Central memory CD8-positive, alpha-beta T cell (primary cell): ENCODE measurements at regions not wholly inside any gene's neighbourhood (a gene's known extent, or its start where the extent isn't known, plus 50 kb on each side); places are given as distances from the start of the nearest gene placed in this dataset.
"Not testable (repeated sequence)": the region's sequence is repeated elsewhere in the genome, so short reads cannot be mapped to it uniquely, and the experiment has no call there.

Experiments used
- ATAC-seq: fragments of 150-1000 bp; cut with Tn5 transposase; replicated peaks from 2 replicates; pipeline ENCODE4 v1.10.0; 2022; ENCODE audit warnings: mild to moderate bottlenecking, moderate FRiP score, moderate number of reproducible peaks; ENCODE audit not compliant: poor library complexity, severe bottlenecking; ENCODE audit errors: extremely low read depth
- DNase-seq, 2 donors: peaks; one replicate each; pipeline ENCODE4 v3.0.0; 2021; ENCODE audit warnings: low spot score in 2 of 2
- H3K27ac Mint-ChIP-seq: one replicate; pipeline ENCODE4 v1.8.0; 2022; ENCODE audit warnings: low read depth, mild to moderate bottlenecking, moderate library complexity, mixed read lengths
- H3K27me3 Mint-ChIP-seq: one replicate; pipeline ENCODE4 v1.8.0; 2022; ENCODE audit warnings: mixed read lengths
- H3K36me3 Mint-ChIP-seq: one replicate; pipeline ENCODE4 v1.8.0; 2022; ENCODE audit warnings: mild to moderate bottlenecking, moderate library complexity, mixed read lengths; ENCODE audit not compliant: insufficient read depth
- H3K4me1 Mint-ChIP-seq: one replicate; pipeline ENCODE4 v1.8.0; 2022; ENCODE audit warnings: mixed read lengths
- H3K4me3 Mint-ChIP-seq: one replicate; pipeline ENCODE4 v1.8.0; 2022; ENCODE audit warnings: mild to moderate bottlenecking, moderate library complexity, mixed read lengths
- H3K9me3 Mint-ChIP-seq: one replicate; pipeline ENCODE4 v1.8.0; 2022; ENCODE audit warnings: mixed read lengths

DNA sequence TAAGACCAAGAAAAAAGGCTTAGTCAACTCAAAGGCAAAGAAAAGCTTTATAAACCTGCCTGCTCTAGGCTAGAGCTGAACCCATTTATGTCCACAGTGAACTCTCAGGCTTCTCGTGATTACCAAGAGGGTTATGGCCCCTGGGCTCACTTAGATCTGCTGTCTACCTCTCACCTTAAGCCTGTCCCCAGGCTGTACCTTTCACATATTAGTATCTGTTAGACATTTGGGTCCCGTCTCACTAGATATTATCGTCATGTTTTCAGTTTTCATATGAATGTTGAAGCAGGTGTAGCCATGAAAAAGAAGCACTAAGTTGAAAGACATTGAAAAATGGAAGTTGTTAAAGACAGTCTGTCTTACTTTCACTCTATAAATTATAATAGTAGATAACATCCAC, 75.2 kb upstream of the COX7C start:
- no peak overlapping the region for H3K4me3 Mint-ChIP-seq
- no peak for ATAC-seq
- no peaks in the 10 kb centered on the region for H3K27me3 Mint-ChIP-seq
- H3K36me3 Mint-ChIP-seq: no peaks in the 10 kb centered on the region
- no peak overlapping the region for H3K27ac Mint-ChIP-seq
- no peaks in the 10 kb centered on the region for H3K9me3 Mint-ChIP-seq
- H3K4me1 Mint-ChIP-seq: no peaks in the 10 kb centered on the region
- no peak for DNase-seq

DNA sequence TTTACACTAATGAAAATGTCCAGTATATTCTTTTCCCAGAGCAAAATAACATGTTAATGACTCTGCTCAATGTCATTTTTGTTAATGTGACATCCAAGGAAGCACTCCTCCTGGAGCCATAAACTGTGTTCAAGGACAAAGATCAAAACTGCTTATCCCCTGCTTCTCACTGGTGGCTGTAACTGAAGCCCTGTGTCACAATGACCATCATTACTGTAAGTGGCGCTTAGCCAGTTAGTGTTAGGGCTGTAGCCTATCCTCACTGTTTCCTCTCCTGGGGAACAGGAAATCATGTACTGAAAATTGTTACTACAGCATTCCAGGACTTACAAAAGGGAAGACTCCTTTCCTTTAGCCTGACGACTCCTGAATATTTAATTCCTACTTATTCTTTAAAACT, 71.7 kb upstream of the COX7C start:
- DNase-seq: no peak
- Mint-ChIP-seq H3K36me3 (no peaks in the 10 kb centered on the region), H3K27me3 (no peaks in the 10 kb centered on the region), H3K4me1 (no peaks in the 10 kb centered on the region), H3K9me3 (no peaks in the 10 kb centered on the region), H3K4me3 (no peak overlapping the region), H3K27ac (no peak overlapping the region)
- no peak for ATAC-seq

DNA sequence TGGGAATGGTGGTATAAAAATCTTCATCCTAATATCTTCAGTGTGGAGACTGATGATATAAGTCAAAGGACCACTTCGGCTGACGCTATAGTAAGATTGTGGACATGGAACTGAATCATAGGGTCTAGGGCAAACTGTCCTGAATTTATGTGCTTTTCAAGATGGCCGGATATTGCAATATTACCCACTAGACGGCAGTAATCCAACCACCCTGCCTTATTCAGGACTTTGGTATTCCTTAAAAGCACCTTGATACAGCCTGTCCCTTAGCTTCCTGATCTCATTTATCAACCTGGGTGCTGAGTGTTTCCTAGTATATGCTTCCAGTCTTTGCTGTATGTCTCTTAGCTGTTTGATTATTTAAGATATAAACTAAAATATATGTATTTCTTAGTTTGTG, 71.2 kb upstream of the COX7C start:
- no peak for DNase-seq
- Mint-ChIP-seq H3K9me3 (no peaks in the 10 kb centered on the region), H3K27me3 (no peaks in the 10 kb centered on the region), H3K36me3 (no peaks in the 10 kb centered on the region), H3K4me1 (no peaks in the 10 kb centered on the region), H3K27ac (no peak overlapping the region), H3K4me3 (no peak overlapping the region)
- ATAC-seq: no peak

DNA sequence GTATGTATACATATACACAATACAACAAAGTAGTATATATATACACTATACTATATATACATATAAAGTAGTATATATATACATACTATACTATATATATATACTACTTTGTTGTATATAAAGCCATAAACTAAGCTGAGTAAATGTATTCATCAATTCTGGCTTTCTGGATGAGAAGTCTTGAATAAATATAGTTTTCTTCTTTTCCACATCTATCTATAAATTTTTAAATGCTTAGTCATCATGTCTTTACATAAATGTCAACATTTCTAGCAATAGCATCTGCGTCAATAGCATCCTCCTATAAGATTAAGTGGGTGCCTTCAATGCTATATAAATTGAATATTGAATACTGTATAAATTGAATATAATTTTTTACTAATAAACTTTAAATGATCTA, 63.1 kb upstream of the COX7C start:
- Mint-ChIP-seq H3K4me1 (no peaks in the 10 kb centered on the region), H3K27ac (no peak overlapping the region), H3K36me3 (no peaks in the 10 kb centered on the region)

DNA sequence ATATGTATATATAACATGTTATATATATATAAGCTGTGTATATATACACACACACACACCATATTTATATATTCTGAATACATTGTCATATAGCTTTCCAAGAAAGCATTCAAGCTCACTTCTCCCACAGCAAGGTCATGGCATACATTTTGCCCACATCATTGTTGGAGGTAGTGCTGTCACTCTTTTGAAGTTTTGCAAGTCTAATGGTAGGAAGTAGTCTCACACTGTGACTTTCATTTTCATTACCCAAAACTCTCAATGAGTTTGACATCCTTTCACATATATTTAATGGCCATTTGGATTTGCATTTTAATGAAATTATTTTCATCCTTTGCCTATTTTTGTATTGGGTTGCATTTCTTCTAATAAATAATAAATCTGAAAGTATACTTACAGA, 59.8 kb upstream of the COX7C start:
- Mint-ChIP-seq H3K27me3 (peaks cover 20% of the 10 kb centered on the region), H3K4me3 (no peak overlapping the region), H3K27ac (no peak overlapping the region), H3K36me3 (no peaks in the 10 kb centered on the region), H3K4me1 (no peaks in the 10 kb centered on the region), H3K9me3 (no peaks in the 10 kb centered on the region)
- ATAC-seq (no peak), DNase-seq (no peak)

More for the DNA sequence above, 63.1 kb upstream of the COX7C start:
- Mint-ChIP-seq H3K9me3 (no peaks in the 10 kb centered on the region), H3K27me3 (no peaks in the 10 kb centered on the region), H3K4me3 (no peak overlapping the region)
- ATAC-seq (no peak), DNase-seq (no peak)

DNA sequence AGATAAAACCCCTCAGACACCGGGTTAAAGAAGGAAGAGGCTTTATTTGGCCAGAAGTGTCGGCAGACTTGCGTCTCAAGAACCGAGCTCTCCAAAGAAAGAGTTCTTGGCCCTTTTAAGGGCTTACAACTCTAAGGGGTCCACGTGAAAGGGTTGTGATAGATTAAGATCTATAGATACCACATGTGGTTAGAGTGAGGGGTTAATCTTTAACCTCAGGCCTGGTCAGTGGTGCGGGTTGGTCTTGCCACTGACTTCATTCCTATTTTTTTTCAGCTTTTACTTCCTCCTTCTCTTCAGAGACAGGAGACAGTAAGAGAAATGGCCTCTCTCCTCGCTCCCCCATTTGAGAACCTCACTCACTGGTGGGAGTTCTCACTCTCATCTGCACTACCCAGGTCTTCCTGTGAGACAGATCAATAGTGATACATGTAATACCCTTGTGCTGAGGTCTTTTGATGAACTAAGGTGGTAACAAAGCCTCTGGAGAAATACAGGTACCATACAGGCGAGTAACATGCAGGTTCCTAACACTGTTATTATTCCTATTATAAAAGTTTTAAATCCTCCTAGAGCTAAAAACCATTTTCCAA, 52.4 kb upstream of the COX7C start:
- Mint-ChIP-seq H3K27me3 (peaks cover 18% of the 10 kb centered on the region), H3K4me3 (no peak overlapping the region), H3K9me3 (no peaks in the 10 kb centered on the region), H3K27ac (no peak overlapping the region), H3K4me1 (peaks cover 5% of the 10 kb centered on the region), H3K36me3 (no peaks in the 10 kb centered on the region)
- DNase-seq (no peak), ATAC-seq (no peak)

DNA sequence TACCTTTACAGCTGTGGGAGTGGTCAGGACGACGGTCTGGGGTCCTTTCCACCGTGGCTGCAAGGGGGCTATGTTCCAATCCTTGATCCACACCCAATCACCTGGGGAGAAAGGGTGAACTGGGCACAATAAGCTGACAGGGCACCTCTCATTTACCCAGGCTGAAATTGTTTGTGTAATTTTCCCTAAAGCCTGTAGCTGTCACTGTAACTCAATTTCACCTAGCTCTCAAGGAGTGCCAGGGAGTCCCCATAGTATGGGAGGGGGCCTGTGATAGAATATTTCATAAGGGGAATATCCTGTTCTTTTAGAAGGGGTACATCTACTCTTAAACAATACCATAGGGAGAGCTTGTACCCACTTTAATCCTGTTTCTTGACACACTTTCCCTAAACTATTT, 51.7 kb upstream of the COX7C start:
- H3K4me3 Mint-ChIP-seq, H3K36me3 Mint-ChIP-seq, H3K27ac Mint-ChIP-seq, DNase-seq, H3K4me1 Mint-ChIP-seq, ATAC-seq, H3K9me3 Mint-ChIP-seq: not testable (repeated sequence)
- peaks cover 17% of the 10 kb centered on the region for H3K27me3 Mint-ChIP-seq
